GM19468 (cell line): ENCODE measurements at regions not wholly inside any gene's neighbourhood (a gene's known extent, or its start where the extent isn't known, plus 50 kb on each side); places are given as distances from the start of the nearest gene placed in this dataset.

Experiments used
- ATAC-seq: cut with Tn5 transposase; IDR thresholded peaks from one replicate; pipeline ENCODE4 v1.9.1; 2021; ENCODE audit warnings: mild to moderate bottlenecking, moderate library complexity, moderate number of reproducible peaks; ENCODE audit not compliant: unreplicated experiment; ENCODE audit errors: extremely low read depth

DNA sequence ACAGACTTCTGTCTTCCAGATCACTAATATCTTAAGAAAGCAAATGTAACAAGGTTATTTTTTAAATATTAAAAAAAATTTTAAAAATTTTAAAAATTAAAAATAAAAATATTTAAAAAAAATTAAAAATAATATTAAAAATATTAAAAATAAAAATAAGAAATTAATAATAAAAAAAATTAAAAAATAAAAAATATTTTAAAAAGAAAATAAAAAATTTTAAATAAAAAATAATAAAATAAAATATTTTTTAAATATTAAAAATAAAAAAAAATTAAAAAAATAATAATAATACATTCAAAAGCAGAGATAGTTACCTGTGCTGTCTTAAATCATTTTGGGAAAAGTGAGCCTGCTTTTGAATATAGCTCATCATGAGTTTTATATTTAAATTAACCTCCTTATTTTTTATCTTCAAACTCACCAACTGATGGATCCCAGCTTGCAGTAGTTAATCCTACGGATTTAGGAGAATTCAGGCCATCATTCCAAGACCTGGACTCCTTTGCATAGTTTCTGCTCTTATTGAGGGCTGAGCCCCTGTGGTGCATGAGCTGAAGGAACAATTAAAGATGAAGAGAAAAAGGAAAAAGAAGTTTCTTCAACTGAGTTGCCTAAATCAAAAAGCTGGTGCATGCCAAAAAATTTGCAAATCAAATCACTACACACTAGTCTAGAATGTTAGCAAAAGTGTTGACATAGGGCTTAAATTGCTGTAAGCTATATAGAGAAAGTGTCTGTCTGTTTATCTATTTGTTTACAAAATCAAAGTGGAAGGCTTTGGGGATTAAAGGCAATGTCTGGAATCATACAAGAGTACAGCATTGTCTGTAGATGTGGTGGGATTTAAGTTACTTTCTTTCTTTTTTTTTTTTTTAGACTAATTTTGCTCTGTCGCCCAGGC, 50.5 kb upstream of the ZNF438 start:
- no peak for ATAC-seq

DNA sequence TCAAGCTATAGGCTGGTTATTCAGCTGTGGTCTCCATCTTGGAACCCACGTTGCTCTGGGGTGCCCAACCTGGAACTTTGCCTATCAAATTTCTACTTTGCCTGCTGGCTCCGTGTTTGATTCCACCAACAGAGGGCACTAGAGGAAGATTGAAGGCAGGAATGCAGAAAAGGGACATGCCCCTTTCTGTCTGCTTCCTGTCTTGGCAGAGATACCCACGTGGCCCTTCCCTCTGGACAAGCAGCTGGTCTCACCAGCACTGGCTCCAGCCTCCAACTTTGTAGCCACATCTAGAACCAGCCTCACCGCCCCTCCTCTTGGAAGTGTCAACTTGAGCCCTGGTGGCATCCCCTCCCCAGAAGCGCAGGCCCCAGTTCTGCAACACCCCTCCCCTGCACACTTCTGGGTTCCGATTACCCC, 52.1 kb upstream of the ZNF438 start:
- ATAC-seq, result no peak

DNA sequence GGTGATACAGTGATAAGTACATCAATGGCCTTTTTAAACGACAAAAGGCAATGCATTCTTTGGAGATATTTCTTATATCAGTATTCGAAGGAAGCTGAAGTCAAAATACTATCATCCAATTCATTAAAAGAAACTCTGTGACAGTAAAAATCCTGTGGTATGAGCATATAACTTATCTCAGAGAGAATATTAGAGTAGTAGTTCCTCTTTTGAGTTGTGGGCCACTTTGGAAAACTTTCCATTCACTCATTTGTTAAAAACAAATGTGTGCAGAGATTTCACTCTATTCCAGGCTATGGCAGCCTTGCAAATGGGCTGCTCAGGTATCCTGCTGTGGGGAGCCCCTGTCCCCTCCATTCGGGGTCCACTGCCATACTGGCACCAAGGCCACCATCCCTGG, 55.3 kb upstream of the ZNF438 start:
- ATAC-seq, result no peak

DNA sequence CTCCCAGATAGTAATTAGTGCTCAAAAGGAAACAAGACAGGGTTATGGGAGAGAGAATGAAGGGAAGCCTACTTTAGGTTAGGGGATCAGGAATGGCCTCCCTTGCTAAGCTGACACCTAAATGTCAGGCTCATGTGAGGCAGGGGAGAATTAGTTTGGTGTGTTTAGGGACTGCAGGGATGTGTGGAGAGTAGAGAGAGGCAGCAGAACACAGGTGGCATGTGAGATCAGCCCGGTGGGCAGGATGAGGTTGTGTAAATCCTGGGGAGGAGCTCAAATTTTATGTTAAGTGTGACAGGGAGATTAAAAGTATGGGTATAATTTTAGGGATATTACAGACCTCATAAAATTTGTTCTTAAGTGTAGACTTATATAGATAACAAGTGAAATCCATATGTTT, 56.2 kb upstream of the ZNF438 start:
- ATAC-seq, result no peak

DNA sequence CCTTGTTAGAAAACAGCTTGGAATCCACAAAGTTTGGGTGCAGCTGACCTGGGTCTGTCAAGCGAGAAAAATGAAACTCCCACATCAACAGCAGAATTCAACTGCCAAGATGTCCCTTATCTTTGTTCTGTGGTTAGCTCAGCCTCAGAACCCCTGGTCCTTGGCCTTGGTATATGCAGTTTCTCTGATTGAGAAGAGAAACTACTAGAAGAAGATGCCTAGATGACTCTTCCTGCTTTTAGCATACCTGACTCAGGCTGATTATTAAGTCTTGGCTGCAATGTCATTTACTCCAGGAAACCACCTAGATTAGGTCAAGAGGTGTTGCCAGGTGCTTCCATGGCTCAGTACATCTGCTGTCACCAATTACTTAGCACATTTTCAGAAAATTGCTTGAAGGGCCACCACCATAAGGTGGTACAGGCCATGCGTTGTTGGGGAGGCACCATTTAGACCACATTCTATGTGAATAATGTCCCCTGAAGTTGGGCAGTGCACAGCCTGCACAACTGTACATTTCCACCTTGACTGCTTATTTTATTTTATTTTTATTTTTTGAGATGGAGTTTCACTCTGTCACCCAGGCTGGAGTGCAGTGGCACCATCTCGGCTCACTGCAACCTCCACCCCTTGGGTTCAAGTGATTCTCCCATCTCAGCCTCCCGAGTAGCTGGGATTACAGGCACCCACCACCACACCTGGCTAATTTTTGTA, 59.4 kb upstream of the ZNF438 start:
- ATAC-seq, result peak; percentile 57

DNA sequence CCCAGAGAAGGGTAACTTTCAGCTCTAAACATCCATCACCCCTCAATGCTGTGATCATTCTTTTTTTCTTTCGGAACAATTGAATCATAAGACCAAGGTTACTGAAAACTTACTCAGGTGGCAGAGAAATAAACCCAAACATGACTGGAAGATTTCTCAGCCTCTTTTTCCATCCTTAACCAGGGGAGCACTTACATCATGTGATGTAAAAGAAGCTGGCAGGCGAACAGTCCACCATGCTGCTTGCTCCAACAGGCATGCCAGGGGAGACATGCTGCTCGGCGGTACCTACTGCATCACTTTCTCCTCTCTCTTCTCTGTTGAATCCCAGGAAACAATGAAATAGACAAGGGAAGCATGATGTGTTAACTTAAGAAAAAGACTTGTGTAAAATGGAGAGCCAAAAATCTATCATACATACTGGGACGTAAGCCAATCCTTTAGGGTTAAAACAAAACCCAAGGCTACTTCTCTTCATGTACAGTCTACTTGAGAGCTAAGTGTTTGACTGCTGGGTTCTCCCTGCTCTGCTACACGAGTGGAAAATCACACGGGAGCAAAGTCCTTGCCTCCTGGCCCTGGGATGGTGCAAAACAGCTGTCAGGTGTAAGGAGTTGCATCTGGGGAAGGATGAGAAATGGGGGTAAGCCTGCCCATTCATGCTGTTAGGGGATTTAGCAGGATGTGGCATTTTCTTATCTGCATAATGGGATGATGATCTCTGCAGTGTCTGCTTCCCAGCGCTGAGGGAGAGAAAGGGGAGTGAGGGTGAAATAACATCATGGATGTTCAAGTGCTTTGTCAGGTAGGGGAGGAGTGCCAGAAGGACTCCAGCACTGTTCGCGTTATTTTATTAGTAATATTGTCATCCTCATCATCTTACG, 64.3 kb upstream of the ZNF438 start:
- ATAC-seq, result no peak

DNA sequence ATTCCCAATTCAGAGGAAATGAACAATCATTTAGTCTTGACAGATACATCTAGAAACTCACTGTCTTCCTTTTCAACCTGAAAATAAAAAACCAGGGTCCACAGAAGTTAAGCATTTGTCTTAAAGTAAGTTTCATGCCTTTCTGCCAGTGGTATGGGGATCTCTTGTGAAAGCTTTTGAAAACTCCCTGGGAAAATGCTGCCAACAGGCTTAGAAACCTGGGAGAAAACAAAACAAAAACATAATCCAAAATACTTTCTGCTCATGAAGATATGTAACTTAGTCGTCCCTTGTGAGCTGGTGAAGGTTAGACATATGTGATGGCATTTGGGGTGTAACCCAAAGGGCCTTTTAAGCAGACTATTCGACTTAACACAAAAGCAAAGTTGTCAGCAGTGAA, 66.4 kb upstream of the ZNF438 start:
- ATAC-seq, result no peak

DNA sequence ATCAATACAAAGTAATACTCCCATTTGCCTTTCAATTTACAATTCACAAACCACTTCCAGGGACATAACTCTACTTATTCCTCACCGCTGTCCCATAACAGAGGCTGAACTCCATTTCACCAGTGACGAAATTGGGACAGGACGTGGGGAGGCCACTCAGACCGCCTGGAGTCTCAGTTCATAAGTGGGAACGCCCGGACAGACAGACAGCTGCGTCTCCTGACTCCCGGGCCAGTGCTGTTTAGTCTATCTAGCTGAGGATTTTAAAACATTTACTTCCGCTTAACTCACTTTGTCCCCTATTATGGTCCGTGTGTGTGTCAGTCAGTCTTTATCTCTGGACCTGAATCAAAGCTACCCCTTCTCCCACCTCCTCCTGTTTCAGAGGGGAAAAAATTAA, 67.4 kb upstream of the ZNF438 start:
- no peak for ATAC-seq

DNA sequence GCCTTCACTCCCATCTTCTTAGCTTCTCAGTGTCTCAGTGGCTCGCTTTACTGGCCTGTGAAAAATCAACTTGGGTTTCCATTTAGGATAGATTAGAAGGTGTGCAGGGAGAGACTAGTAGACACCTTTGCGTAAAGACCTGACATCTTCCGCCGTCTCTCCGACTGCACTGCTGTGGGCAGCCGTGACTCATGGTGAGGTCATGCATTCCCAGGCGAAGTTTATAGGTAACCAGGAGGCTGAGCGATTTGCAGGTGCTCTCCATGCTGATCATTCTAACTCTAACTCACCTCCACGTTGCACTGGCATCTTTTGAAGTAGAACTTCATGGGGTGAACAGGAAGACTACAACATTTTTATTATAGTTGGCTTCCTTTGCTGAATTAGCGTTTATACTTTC, 68.0 kb upstream of the ZNF438 start:
- ATAC-seq, result no peak

DNA sequence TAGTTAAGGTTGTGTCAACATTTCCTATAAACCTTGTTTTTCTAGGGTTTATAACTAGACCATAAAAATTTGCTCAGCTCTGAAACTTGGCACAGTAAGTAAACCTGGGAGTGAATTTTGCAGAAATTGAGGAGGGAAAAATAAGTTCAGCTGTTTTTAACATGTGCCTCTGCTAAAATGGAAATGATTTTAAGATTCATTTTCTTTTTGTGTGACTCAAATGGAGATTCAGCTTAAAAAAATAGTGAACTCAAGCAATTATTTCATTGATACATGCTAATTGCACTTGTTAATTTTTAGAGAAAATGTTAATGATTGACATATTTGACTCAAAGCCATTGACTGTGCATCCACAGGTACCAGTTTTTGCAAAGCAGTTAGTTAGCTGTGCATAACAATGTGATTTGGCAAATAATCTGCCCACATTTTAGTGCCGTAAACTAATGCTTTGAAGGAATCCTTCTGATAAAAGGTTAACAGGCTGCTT, 68.5 kb upstream of the ZNF438 start:
- no peak for ATAC-seq

DNA sequence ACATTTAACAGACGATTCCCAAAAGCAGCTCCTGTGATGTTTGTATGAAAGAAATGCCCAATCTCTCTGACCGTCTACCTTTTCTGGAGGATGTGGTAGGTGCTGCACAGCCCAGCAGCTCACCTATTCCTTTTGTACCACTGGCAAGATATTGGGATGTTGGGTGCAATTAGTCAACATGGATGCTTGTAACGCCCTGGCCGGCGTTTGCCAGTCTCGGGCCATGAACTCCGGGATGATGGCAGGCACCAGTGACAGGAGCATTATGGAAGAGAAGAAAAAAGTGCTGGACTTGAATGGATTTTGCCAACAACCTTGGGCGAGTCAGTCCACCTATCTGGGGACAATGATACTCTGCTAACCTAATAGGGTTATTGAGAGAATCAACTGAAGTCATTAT, 69.0 kb upstream of the ZNF438 start:
- no peak for ATAC-seq

DNA sequence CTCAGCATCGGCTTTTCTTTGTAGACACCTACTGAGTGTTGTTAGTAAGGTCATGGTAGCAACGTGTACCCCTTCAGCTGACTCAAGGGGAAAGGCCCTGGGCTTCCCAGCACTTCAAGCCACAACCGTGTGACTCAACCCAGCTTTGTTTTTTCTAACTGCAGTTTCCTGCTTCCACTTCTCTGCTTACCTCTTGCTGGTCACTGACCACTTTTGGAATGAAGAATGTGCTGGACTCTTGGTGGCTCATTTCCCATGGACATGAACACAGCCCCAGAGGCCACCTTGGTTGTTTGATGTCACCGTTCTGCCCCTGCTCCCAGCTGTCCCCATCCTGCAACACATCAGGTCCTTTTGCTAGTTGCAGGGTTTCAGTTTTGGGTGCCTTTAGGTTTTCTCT, 69.5 kb upstream of the ZNF438 start:
- ATAC-seq, result no peak

DNA sequence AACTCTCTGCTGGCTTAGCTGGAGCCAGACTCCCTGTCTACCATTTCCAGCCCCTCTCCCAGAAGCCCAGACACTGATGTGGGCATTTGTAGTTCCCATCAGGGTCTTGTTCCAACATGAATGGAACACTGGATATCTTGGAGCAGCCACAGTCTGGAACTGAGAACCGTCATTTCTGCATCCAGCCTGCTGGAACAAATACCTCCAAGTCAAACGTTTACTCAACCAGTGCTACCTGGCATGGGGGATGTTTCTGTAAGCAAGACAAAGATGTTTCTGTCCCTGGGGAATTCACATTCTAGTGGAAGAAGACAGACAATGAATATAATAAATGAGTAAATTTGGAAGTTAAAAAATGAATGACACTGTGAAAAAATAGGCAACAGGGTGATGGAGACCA, 70.8 kb upstream of the ZNF438 start:
- no peak for ATAC-seq

DNA sequence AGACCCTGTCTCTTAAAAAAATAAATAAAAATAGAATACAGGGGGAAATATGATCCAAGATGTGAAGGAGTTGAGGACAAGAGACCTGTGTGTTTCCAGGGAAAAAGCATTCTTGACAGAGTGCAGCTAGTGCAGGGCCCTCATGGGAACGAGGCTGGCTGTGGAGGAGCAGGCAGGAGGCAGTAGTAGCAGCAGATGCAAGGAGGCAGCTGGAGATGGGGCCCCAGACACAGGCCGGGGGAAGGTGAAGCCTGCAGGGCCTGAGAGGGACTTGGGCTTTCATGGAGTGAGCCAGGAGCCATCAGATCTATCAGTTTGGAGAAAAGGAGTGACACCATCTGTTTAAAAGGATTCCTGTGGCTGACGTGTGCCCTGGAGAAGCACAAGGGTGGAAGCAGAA, 71.4 kb upstream of the ZNF438 start:
- no peak for ATAC-seq

DNA sequence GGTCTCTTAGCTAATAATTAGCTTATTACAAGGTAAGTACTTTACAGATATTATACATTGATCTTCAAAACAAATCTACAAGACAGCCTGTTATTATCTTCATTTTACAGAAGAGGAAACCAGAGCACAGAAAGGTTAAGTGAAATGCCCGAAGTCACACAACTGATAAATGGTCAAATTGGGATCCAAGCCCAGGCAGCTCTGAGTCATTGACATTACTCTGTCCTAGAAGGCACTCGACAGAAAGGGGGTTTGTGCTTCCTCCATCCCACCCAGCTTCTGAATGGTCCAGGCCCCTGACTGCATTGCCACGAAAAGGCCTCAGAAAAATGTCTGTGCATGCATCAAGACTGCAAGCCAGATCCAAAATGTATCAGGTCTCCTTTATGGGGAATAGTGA, 81.3 kb upstream of the ZNF438 start:
- no peak for ATAC-seq

DNA sequence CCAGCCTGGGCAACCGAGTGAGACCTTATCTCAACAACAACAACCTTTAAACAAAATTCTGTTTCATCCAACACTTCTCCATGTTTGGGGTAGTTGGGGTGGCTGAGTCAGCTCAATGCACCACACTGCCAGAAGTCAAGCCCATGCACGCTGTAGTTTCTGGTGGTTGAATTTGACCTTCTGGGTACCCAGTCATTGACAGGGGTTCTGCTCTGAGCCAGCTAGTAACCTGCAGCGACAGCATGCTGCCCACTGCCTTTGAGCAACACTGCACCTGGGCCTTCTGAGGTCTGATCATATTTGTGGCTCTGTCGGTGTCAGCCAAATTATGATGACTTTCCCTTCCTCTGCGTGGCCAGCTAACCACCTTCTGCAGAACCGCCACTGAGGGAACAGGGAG, 84.6 kb upstream of the ZNF438 start:
- no peak for ATAC-seq

DNA sequence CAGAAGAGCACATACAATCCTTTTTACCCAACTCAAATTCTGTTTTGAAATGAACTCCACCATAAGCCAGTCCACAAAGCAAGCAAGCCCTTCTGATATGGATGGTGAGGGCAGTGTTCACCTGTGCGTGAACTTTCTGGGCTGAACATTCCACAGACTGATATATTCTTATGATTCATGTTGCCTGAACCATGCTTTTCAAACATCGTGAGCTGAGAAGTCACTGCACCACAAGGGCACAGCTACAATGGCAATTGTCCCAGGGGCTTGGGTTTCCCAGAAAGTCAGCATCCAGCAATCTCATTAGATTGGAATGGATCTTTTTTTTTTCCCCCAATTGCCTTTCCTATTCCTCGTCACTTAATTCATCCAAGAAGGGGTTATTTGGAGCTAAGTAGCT, 86.9 kb upstream of the ZNF438 start:
- ATAC-seq, result no peak

DNA sequence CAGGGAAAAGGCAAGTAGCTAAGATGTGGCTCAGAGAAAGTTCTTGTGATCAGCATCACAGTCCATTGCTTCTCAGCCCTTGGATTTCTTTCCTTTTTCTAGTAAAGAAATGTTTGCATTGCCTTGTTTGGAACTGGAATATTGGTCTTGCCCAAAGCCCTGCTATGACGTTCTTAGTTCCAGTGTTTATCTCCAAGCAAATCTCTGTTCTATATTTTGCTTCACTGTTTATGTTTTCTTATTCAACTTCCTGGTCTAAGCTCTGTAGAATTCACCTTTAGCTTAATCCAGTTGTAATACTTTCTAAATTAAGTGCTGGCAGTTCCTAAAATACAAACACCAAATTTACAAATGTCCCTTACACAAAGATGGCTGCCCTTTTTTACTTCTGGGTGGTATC, 88.7 kb upstream of the ZNF438 start:
- no peak for ATAC-seq

DNA sequence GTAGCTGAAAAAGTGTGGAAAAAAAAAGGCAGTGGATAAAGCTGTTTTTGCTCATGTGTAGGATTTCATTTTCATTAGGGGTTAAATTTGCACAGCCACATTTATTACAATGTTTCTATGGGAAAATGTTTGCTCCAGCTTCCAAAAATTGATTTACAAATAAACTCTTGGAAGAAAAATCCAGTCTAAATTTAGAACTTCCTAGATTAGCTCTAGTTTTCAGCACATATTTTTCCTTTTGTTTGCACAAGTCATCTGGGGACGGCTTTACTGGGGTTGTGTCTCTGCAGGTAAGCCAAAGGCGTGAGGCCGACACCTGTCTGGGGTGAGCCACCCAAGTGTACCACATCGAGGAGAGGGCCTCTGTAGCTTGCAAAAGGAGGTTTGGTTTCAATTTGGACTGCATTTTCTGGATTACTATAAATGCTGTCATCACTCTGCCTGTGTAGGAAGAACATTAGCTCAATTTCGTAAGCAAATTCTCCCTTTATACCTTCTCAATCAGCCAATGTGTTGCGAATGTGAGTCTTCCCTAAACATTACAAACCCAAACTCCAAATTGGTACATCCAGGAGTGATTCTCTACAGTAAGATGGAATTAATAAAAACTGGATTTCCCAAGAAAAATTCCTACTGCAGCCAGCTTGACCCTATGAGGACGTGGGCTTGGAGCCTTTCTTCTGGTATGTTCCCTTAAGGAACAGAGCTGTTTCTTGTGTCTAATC, 89.5 kb upstream of the ZNF438 start:
- no peak for ATAC-seq
